ENCODE measurements at regions not wholly inside any gene's neighbourhood (a gene's known extent, or its start where the extent isn't known, plus 50 kb on each side); places are given as distances from the start of the nearest gene placed in this dataset.

DNA sequence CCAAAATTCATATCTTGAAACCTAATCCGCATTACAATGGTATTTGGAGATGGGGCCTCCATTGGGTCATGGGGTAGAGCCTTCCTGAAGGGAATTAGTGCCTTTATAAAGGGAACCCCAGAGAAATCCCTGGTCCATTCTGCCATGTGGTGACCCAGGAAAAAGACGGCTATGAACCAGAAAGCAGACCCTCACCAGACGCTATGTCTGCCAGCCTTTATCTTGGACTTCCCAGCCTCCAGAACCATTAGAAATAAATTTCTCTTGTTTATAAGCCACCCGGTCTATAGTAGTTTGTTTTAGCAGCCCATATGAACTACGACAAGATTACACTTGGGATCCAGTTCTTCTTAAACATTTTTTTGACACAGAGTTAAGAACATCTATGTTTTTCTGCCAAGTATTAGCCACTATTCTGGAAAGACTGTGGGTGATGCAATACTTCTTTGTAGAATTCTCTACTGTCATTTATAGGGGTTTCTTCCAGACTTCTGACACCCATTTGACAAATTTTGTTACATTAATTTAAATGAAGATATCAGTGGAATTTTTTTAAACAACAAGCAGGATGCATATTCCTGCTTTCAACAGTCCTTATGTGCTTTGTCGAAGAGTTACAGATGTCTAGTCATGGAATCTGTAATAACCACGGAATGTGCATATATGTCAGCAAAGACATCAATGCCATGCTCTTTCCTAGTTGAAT lies 572.4 kb downstream of the NR2F1-AS1 start:
- TF ChIP-seq CEBPB (IDR thresholded peaks at IDR 0.05) (no peak), EGR1 (IDR thresholded peaks at IDR 0.05) (no peak), USF1 (IDR thresholded peaks at IDR 0.05) (no peak), RAD21 (IDR thresholded peaks at IDR 0.05; ENCODE audit: low read depth) (no peak), YY1 (IDR thresholded peaks at IDR 0.05; ENCODE audit: low read depth) (no peak), ZBTB7A (IDR thresholded peaks at IDR 0.05; ENCODE audit: low read depth) (no peak), EP300 (IDR thresholded peaks at IDR 0.05; ENCODE audit: borderline replicate concordance) (no peak), NFIC (IDR thresholded peaks at IDR 0.05) (no peak), FOXM1 (IDR thresholded peaks at IDR 0.05; ENCODE audit: borderline replicate concordance, low read depth) (no peak), TAF1 (IDR thresholded peaks at IDR 0.05; ENCODE audit: low read depth) (no peak)
- TF ChIP-seq, protein P1, sequence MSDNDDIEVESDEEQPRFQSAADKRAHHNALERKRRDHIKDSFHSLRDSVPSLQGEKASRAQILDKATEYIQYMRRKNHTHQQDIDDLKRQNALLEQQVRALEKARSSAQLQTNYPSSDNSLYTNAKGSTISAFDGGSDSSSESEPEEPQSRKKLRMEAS (IDR thresholded peaks at IDR 0.05), result no peak
- TF ChIP-seq, protein P2, sequence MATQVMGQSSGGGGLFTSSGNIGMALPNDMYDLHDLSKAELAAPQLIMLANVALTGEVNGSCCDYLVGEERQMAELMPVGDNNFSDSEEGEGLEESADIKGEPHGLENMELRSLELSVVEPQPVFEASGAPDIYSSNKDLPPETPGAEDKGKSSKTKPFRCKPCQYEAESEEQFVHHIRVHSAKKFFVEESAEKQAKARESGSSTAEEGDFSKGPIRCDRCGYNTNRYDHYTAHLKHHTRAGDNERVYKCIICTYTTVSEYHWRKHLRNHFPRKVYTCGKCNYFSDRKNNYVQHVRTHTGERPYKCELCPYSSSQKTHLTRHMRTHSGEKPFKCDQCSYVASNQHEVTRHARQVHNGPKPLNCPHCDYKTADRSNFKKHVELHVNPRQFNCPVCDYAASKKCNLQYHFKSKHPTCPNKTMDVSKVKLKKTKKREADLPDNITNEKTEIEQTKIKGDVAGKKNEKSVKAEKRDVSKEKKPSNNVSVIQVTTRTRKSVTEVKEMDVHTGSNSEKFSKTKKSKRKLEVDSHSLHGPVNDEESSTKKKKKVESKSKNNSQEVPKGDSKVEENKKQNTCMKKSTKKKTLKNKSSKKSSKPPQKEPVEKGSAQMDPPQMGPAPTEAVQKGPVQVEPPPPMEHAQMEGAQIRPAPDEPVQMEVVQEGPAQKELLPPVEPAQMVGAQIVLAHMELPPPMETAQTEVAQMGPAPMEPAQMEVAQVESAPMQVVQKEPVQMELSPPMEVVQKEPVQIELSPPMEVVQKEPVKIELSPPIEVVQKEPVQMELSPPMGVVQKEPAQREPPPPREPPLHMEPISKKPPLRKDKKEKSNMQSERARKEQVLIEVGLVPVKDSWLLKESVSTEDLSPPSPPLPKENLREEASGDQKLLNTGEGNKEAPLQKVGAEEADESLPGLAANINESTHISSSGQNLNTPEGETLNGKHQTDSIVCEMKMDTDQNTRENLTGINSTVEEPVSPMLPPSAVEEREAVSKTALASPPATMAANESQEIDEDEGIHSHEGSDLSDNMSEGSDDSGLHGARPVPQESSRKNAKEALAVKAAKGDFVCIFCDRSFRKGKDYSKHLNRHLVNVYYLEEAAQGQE (IDR thresholded peaks at IDR 0.05; ENCODE audit: low read depth), result no peak
